Trophoblast cell (in vitro differentiated cells and primary cell): ENCODE measurements at regions not wholly inside any gene's neighbourhood (a gene's known extent, or its start where the extent isn't known, plus 50 kb on each side); places are given as distances from the start of the nearest gene placed in this dataset.

Experiments used
- DNase-seq, 2 donors: peaks; one replicate each; pipeline ENCODE4 v3.0.0-alpha.2; 2016
- H2AFZ ChIP-seq: 2 replicates; pipeline ENCODE4 v1.6.1; 2013; ENCODE audit warnings: low read length, moderate library complexity, mild to moderate bottlenecking; ENCODE audit not compliant: insufficient read depth, poor library complexity
- H2AK5ac ChIP-seq: 2 replicates; pipeline ENCODE4 v1.6.1; 2013; ENCODE audit warnings: mild to moderate bottlenecking, low read length
- H2BK120ac ChIP-seq: 2 replicates; pipeline ENCODE4 v1.6.1; 2013; ENCODE audit warnings: low read length, mild to moderate bottlenecking, moderate library complexity; ENCODE audit not compliant: insufficient read depth, poor library complexity
- H2BK12ac ChIP-seq: 2 replicates; pipeline ENCODE4 v1.6.1; 2013; ENCODE audit warnings: mild to moderate bottlenecking, low read length, moderate library complexity
- H2BK5ac ChIP-seq: 2 replicates; pipeline ENCODE4 v1.6.1; 2013; ENCODE audit warnings: low read length, low read depth, moderate library complexity, mild to moderate bottlenecking; ENCODE audit not compliant: poor library complexity
- H3K14ac ChIP-seq: 2 replicates; pipeline ENCODE4 v1.6.1; 2013; ENCODE audit warnings: mild to moderate bottlenecking, low read length
- H3K18ac ChIP-seq: 2 replicates; pipeline ENCODE4 v1.6.1; 2013; ENCODE audit warnings: mild to moderate bottlenecking, low read length
- H3K23ac ChIP-seq: 2 replicates; pipeline ENCODE4 v1.6.1; 2013; ENCODE audit warnings: low read length
- H3K27ac ChIP-seq: 2 replicates; pipeline ENCODE4 v1.5.1; 2013; ENCODE audit warnings: low read depth, mild to moderate bottlenecking, inconsistent platforms, low read length, moderate library complexity
- H3K27me3 ChIP-seq: 2 replicates; pipeline ENCODE4 v1.6.1; 2013; ENCODE audit warnings: inconsistent platforms, mild to moderate bottlenecking, low read length, moderate library complexity; ENCODE audit not compliant: insufficient read depth
- H3K36me3 ChIP-seq, 2 experiments: 1 replicate in 1 of 2; 2 replicates in 1 of 2; pipeline ENCODE4 v1.6.1; 2013; ENCODE audit warnings: low read length in 2 of 2, mild to moderate bottlenecking in 2 of 2, moderate library complexity in 1 of 2; ENCODE audit not compliant: insufficient read depth in 2 of 2, control insufficient read depth in 1 of 2
- H3K4ac ChIP-seq: 2 replicates; pipeline ENCODE4 v1.6.1; 2013; ENCODE audit warnings: low read depth, mild to moderate bottlenecking, low read length, moderate library complexity
- H3K4me1 ChIP-seq, 2 experiments: 1 replicate in 1 of 2; 2 replicates in 1 of 2; pipeline ENCODE4 v1.6.1; 2013; ENCODE audit warnings: low read length in 2 of 2, mild to moderate bottlenecking in 2 of 2, moderate library complexity in 1 of 2; ENCODE audit not compliant: insufficient read depth in 2 of 2, control insufficient read depth in 1 of 2
- H3K4me2 ChIP-seq: 2 replicates; pipeline ENCODE4 v1.6.1; 2013; ENCODE audit warnings: inconsistent platforms, mild to moderate bottlenecking, low read length, moderate library complexity
- H3K4me3 ChIP-seq: 2 replicates; pipeline ENCODE4 v1.5.1; 2013; ENCODE audit warnings: mild to moderate bottlenecking, low read depth, low read length, inconsistent platforms
- H3K79me1 ChIP-seq: one replicate; pipeline ENCODE4 v1.6.1; 2013; ENCODE audit warnings: low read length
- H3K79me2 ChIP-seq: 2 replicates; pipeline ENCODE4 v1.6.1; 2013; ENCODE audit warnings: low read length, mild to moderate bottlenecking; ENCODE audit not compliant: control insufficient read depth, insufficient read depth, poor library complexity
- H3K9ac ChIP-seq: 2 replicates; pipeline ENCODE4 v1.6.1; 2013; ENCODE audit warnings: mild to moderate bottlenecking, low read length
- H3K9me3 ChIP-seq: 2 replicates; pipeline ENCODE4 v1.6.1; 2013; ENCODE audit warnings: low read depth, mild to moderate bottlenecking, control low read depth, inconsistent platforms, low read length; ENCODE audit not compliant: insufficient read depth
- H4K12ac ChIP-seq: 2 replicates; pipeline ENCODE4 v1.6.1; 2013; ENCODE audit warnings: low read depth, mild to moderate bottlenecking, low read length, moderate library complexity
- H4K8ac ChIP-seq: 2 replicates; pipeline ENCODE4 v1.6.1; 2013; ENCODE audit warnings: low read depth, mild to moderate bottlenecking, low read length, moderate library complexity
- H4K91ac ChIP-seq: one replicate; pipeline ENCODE4 v1.6.1; 2013; ENCODE audit warnings: low read depth, mild to moderate bottlenecking, low read length, moderate library complexity
- WGBS: extraction: QIAGEN DNeasy Blood & Tissue Kit; methylation state at CpG from one replicate; pipeline ENCODE4 v1.1.7; 2013; ENCODE audit warnings: missing lambda C conversion rate; ENCODE audit not compliant: insufficient read length, insufficient coverage; ENCODE audit errors: extremely low coverage; 5-methylcytosine and 5-hydroxymethylcytosine counted together

GRCh38 chr1:218785928-218786327, 387.8 kb upstream of the LYPLAL1 start:
- Histone ChIP-seq H2BK120ac (no peak overlapping the region), H3K18ac (no peak overlapping the region), H2BK12ac (no peak overlapping the region), H2AFZ (no peak overlapping the region), H4K12ac (no peak overlapping the region), H3K4me1 (peaks cover 0 to 1% of the 10 kb centered on the region in 2 experiments), H3K4me3 (no peak overlapping the region), H2BK5ac (no peak overlapping the region), H3K36me3 (no peaks in the 10 kb centered on the region), H4K8ac (no peak overlapping the region), H3K27me3 (no peaks in the 10 kb centered on the region), H3K79me2 (no peaks in the 10 kb centered on the region), H3K14ac (no peak overlapping the region), H3K4ac (no peak overlapping the region), H2AK5ac (no peak overlapping the region), H3K9ac (no peak overlapping the region), H3K23ac (no peak overlapping the region), H3K27ac (no peak overlapping the region), H3K9me3 (no peaks in the 10 kb centered on the region), H3K4me2 (no peak overlapping the region), H3K79me1 (no peaks in the 10 kb centered on the region), H4K91ac (no peak overlapping the region)
- no CpG with 5 or more reads among the region's 4 CpGs for WGBS
- DNase-seq, result no peak

- Histone ChIP-seq H4K12ac (no peak overlapping the region), H2BK5ac (no peak overlapping the region), H3K27ac (no peak overlapping the region), H3K14ac (no peak overlapping the region), H4K8ac (no peak overlapping the region), H2AK5ac (no peak overlapping the region), H3K79me2 (no peaks in the 10 kb centered on the region), H3K18ac (no peak overlapping the region), H4K91ac (no peak overlapping the region), H2AFZ (no peak overlapping the region), H3K4me2 (no peak overlapping the region), H3K27me3 (no peaks in the 10 kb centered on the region), H3K9me3 (no peaks in the 10 kb centered on the region), H3K23ac (no peak overlapping the region), H3K9ac (no peak overlapping the region), H3K4ac (no peak overlapping the region), H2BK12ac (no peak overlapping the region), H2BK120ac (no peak overlapping the region), H3K36me3 (no peaks in the 10 kb centered on the region), H3K79me1 (no peaks in the 10 kb centered on the region), H3K4me3 (no peak overlapping the region), H3K4me1 (peaks cover 0 to 1% of the 10 kb centered on the region in 2 experiments)
- no CpG with 5 or more reads among the region's 6 CpGs for WGBS
- DNase-seq, result peak in 1 of 2 donors; percentile 14
Observed at GRCh38 chr1:218787826-218788225, 385.9 kb upstream of the LYPLAL1 start.

- Histone ChIP-seq H4K12ac (no peak overlapping the region), H3K18ac (no peak overlapping the region), H2BK120ac (no peak overlapping the region), H3K36me3 (no peaks in the 10 kb centered on the region), H3K4ac (no peak overlapping the region), H2AFZ (no peak overlapping the region), H3K4me1 (no peaks in the 10 kb centered on the region), H3K9ac (no peak overlapping the region), H3K79me1 (no peaks in the 10 kb centered on the region), H4K91ac (no peak overlapping the region), H4K8ac (no peak overlapping the region), H2BK5ac (no peak overlapping the region), H3K4me3 (no peak overlapping the region), H3K9me3 (no peaks in the 10 kb centered on the region), H2BK12ac (no peak overlapping the region), H3K23ac (no peak overlapping the region), H3K27ac (no peak overlapping the region), H3K14ac (no peak overlapping the region), H3K4me2 (no peak overlapping the region), H2AK5ac (no peak overlapping the region), H3K79me2 (no peaks in the 10 kb centered on the region), H3K27me3 (no peaks in the 10 kb centered on the region)
- DNase-seq, result no peak
- WGBS, result no CpG with 5 or more reads among the region's 3 CpGs
Observed at GRCh38 chr1:218796773-218797172, 376.9 kb upstream of the LYPLAL1 start.

GRCh38 chr1:218802799-218803198, 370.9 kb upstream of the LYPLAL1 start:
- H3K4me1 ChIP-seq, result no peaks in the 10 kb centered on the region
- no peak overlapping the region for H2BK5ac ChIP-seq
- no peaks in the 10 kb centered on the region for H3K79me1 ChIP-seq
- DNase-seq, result no peak
- no peaks in the 10 kb centered on the region for H3K9me3 ChIP-seq
- no peaks in the 10 kb centered on the region for H3K27me3 ChIP-seq
- no peak overlapping the region for H3K18ac ChIP-seq
- H3K79me2 ChIP-seq, result no peaks in the 10 kb centered on the region
- no peak overlapping the region for H3K9ac ChIP-seq
- no peak overlapping the region for H3K23ac ChIP-seq
- H4K91ac ChIP-seq, result no peak overlapping the region
- H3K4ac ChIP-seq, result no peak overlapping the region
- no peak overlapping the region for H2BK12ac ChIP-seq
- no peak overlapping the region for H2AK5ac ChIP-seq
- no peak overlapping the region for H2AFZ ChIP-seq
- no peak overlapping the region for H3K14ac ChIP-seq
- H3K4me2 ChIP-seq, result no peak overlapping the region
- no peak overlapping the region for H3K4me3 ChIP-seq
- H4K8ac ChIP-seq, result no peak overlapping the region
- no peak overlapping the region for H3K27ac ChIP-seq
- no peak overlapping the region for H4K12ac ChIP-seq
- no CpG with 5 or more reads among the region's 3 CpGs for WGBS
- H2BK120ac ChIP-seq, result no peak overlapping the region
- no peaks in the 10 kb centered on the region for H3K36me3 ChIP-seq
